ENCODE measurements at regions not wholly inside any gene's neighbourhood (a gene's known extent, or its start where the extent isn't known, plus 50 kb on each side); places are given as distances from the start of the nearest gene placed in this dataset.
A peak's percentile ranks its signal among the peaks of the same experiment; 100 is the strongest.

DNA sequence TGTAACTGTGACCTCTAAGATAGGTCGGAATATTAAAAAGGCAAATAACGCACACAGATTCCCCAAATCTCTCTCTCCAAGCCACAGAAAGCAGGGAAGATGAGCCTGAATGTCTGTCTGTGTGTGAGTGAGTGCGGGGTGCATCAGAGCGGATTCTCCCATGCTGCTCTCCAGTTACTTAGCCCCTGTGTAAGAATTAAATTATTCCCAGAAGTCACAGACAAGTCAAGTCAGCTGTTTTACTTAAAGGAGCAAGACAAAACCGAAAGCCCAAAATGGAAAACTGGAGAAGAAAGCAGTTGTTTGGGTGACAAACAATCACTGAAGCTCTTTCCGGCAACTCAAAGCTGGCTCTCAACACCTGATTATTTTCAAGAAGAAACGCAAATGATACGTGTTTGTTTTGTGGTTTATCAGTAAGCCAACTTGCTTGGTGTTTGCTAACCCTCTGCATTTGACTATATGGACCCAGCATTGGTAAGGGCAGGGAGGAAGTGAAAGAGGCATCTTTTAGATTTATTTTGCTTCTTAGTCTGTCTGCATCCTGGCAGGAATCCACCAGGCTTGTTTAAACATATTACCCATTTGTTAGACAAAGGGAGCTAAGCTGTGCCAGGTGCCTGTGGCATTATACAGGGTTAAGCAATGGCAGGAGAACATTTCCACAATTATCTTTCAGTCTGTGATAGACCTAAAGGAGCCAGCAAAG lies 121.5 kb upstream of the CREB1 start:
- no peak overlapping the region for H3K4me3 ChIP-seq (ENCODE audit: low read depth, low read length)
- TF ChIP-seq, protein P1, sequence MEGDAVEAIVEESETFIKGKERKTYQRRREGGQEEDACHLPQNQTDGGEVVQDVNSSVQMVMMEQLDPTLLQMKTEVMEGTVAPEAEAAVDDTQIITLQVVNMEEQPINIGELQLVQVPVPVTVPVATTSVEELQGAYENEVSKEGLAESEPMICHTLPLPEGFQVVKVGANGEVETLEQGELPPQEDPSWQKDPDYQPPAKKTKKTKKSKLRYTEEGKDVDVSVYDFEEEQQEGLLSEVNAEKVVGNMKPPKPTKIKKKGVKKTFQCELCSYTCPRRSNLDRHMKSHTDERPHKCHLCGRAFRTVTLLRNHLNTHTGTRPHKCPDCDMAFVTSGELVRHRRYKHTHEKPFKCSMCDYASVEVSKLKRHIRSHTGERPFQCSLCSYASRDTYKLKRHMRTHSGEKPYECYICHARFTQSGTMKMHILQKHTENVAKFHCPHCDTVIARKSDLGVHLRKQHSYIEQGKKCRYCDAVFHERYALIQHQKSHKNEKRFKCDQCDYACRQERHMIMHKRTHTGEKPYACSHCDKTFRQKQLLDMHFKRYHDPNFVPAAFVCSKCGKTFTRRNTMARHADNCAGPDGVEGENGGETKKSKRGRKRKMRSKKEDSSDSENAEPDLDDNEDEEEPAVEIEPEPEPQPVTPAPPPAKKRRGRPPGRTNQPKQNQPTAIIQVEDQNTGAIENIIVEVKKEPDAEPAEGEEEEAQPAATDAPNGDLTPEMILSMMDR (conservative IDR thresholded peaks at IDR 0.05; ENCODE audit: low read depth, low read length) = no peak
- DNase-seq (ENCODE audit: low read depth) = peak; percentile 28

DNA sequence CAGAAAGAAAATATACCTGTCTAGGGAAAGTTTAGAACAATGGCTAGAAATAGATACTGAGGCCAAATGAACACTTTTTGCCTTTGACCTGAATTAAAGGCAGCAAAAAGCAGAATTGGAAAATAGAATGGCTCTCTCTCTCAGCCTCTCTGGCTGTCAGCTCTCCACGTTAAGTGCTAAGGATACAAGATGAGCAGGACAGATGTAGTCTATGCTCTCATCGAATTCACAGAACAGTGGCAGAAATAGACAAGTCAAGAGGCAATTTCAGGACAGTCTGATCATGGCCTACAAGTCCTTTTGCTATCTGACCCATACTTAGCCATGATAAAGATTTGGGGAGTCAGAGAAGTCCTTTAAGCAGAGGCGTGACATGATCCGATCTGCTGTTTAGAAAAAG lies 120.2 kb upstream of the CREB1 start:
- DNase-seq (ENCODE audit: low read depth) = no peak
- H3K4me3 ChIP-seq (ENCODE audit: low read depth, low read length) = no peak overlapping the region
- TF ChIP-seq, protein P1 (conservative IDR thresholded peaks at IDR 0.05; ENCODE audit: low read depth, low read length) = no peak

DNA sequence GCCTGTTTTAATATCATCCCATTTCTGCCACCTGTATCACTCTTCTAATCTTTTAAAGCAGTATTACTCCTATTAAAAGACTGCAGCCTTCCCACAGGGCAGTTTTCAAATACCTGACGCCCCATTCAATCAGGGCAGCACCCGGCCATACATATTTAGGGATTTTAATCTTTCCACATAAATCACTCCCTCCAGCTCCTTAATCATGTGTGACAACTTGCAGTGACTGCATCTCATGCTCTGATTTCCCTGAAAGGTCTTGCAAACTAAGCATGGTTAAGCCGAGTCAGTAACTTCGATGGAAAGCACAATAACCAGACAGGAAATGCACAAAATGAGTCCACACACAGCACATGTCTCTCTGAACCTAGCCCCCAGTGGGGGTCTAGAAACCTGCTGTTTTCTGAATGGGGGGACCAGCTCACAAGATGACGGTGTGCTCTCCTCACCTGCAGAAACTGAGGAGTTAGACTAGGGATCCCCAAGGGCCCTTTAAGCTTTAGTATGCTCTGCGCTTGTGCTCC lies 116.9 kb upstream of the CREB1 start:
- H3K4me3 ChIP-seq (ENCODE audit: low read depth, low read length) = no peak overlapping the region
- DNase-seq (ENCODE audit: low read depth) = no peak
- TF ChIP-seq, protein P1 (conservative IDR thresholded peaks at IDR 0.05; ENCODE audit: low read depth, low read length) = no peak

DNA sequence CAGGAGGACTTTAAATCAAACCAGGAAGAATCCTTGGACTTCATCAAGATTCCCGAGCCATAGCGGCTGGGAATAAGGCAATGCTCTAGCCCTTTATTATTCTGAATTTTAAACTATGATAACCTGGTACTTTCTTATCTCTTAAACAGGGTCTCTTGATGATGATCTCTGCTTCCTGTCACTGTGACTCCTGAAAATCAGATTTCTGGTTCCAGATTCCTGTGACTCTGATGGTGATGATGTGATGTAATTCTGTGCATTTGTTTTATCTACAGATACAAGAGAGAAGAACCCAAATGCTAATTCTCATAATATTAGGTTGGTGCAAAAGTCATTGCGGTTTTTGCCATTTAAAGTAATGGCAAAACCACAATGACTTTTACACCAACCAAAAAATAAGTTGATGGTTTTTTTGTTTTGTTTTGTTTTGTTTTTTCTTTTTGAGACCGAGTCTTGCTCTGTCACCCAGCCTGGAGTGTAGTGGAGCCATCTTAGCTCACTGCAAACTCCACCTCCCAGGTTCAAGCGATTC lies 116.3 kb upstream of the CREB1 start:
- no peak overlapping the region for H3K4me3 ChIP-seq (ENCODE audit: low read depth, low read length)
- DNase-seq (ENCODE audit: low read depth) = no peak
- TF ChIP-seq, protein P1 (conservative IDR thresholded peaks at IDR 0.05; ENCODE audit: low read depth, low read length) = no peak

DNA sequence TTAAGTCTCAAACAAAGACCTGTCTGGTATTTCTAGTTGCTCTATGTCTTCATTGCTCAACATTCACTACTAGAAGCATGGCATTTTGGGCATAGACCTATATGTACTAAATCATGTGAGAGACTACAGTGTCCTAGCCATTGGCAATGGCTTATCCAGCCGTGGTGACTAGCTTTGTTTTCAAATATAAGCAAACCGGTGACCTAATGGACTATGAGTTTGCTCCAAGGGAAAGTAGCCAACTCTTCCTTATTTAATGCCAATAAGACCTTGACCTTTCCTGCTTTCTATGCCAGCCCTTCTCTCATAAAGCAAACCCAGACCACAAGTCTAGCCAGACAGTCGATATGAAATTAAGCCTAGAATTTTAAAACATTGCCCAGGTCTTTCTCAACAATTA lies 113.7 kb upstream of the CREB1 start:
- no peak overlapping the region for H3K4me3 ChIP-seq (ENCODE audit: low read depth, low read length)
- no peak for DNase-seq (ENCODE audit: low read depth)

DNA sequence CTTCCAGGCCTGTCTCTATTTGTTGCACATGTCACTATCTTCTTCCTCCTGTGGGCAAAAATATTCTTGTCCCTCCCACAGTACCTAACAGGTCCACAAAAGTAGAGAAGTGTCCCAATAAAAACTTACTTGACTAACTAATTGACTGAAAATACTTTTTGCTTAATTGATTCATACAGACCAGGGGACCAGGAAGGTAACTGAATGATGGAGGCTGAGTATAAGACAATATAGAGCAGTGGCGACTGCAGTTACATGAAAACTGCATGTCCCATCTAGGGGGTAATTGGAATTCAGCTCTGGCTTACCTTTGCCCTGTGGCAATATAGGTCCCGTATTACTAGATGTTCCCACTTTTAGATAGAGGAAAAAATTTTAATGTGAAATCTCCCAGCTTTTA lies 112.9 kb upstream of the CREB1 start:
- TF ChIP-seq, protein P1 (conservative IDR thresholded peaks at IDR 0.05; ENCODE audit: low read depth, low read length) = no peak
- no peak overlapping the region for H3K4me3 ChIP-seq (ENCODE audit: low read depth, low read length)
- no peak for DNase-seq (ENCODE audit: low read depth)

More for the DNA sequence above, 113.7 kb upstream of the CREB1 start:
- TF ChIP-seq, protein P1 (conservative IDR thresholded peaks at IDR 0.05; ENCODE audit: low read depth, low read length) = no peak

DNA sequence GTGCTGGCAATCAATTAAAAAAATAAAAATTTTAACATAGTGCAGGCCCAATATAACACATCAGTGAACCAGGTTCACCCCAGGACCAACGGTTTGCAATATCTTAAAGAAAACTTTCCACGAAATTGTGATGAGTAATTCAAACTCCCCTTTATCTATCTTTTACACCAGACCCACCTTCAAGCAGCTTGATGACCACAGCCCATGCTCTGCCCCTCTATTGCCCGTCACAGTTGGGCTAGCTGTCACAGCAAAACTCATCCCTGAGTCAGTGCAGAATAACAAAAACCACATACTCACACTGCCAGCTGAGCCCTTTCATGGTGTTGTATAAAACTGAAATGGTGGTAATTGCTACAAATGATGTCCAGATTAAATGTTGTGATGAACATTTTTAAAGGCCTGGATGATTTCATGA lies 112.5 kb upstream of the CREB1 start:
- no peak for DNase-seq (ENCODE audit: low read depth)
- TF ChIP-seq, protein P1 (conservative IDR thresholded peaks at IDR 0.05; ENCODE audit: low read depth, low read length) = no peak
- H3K4me3 ChIP-seq (ENCODE audit: low read depth, low read length) = no peak overlapping the region
